ENCODE measurements at regions not wholly inside any gene's neighbourhood (a gene's known extent, or its start where the extent isn't known, plus 50 kb on each side); places are given as distances from the start of the nearest gene placed in this dataset.

GRCh38 chr5:90054612-90055011 is 354.9 kb downstream of the CETN3 start:
- no peak for TF ChIP-seq CTCF (IDR thresholded peaks at IDR 0.05)
- TF ChIP-seq POLR2A (IDR thresholded peaks at IDR 0.05) = no peak
